ENCODE measurements at regions not wholly inside any gene's neighbourhood (a gene's known extent, or its start where the extent isn't known, plus 50 kb on each side); places are given as distances from the start of the nearest gene placed in this dataset.
"Not testable (repeated sequence)": the region's sequence is repeated elsewhere in the genome, so short reads cannot be mapped to it uniquely, and the experiment has no call there.

- in situ Hi-C loops (cut with HindIII; ENCODE audit: low sequenced_read_pairs) = no loop called here
These were observed 267.1 kb upstream of the ASIC2 start for GRCh38 chr17:33560165-33560564.

DNA sequence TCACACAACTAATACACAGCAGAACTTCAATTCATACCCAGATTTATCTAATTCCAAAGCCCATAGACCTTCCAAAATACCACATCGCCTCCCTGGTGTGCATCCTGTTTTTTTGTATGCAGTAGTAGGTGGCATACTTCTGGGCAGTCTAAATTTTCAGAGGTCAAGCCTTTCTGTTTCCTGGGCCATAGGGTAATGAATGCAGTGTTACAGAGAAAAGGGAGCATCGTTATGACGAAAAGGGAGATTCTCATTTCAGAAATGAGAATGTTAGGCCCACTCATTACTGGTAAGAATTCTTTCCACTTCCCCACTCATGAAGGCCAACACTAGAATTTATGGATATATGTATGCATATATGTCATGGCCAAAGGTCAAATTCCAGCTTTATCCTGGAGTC lies 267.8 kb upstream of the ASIC2 start:
- in situ Hi-C loops (cut with HindIII; ENCODE audit: low sequenced_read_pairs) = no loop called here

DNA sequence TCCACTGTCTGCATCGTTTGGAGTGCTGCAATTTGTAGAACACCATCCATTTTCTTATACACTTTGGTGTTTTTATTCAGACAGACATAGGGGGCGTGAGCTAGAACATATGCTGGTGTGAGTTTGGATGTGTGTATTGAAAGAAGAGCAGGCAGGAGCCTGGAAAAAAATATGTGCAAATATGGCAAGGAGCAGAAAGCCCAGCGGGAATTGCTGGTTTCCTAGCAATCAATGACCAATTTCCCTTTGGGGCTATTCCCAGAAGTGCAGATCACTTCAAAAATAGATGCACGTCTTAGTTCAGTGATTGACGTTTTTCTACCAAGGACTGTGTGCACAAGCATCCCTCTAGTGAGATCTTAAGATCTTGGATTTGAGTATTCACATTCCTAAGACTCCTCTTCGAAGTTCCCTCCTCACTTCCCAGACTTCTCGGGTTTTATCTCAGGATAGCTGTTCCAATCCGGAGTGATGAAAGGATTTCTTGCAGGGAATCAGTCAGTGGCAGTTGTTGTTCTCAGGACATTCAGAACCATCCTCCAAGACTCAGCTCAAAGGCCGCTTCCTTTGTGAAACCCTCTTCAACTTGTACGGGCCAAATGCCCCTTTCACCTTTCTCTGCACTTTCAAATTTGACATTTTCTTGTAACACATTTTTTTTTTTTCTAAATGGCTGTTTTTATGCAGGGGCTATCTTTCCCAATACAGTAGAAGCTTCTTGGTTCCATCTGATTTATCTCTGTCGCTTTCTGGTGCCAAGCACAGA lies 268.7 kb upstream of the ASIC2 start:
- in situ Hi-C loops (cut with HindIII; ENCODE audit: low sequenced_read_pairs) = no loop called here

GRCh38 chr17:33562792-33563191 lies 269.7 kb upstream of the ASIC2 start:
- in situ Hi-C loops (cut with HindIII; ENCODE audit: low sequenced_read_pairs) = no loop called here

- in situ Hi-C loops (cut with HindIII; ENCODE audit: low sequenced_read_pairs) = no loop called here
These were observed 271.1 kb upstream of the ASIC2 start for GRCh38 chr17:33564146-33564545.

DNA sequence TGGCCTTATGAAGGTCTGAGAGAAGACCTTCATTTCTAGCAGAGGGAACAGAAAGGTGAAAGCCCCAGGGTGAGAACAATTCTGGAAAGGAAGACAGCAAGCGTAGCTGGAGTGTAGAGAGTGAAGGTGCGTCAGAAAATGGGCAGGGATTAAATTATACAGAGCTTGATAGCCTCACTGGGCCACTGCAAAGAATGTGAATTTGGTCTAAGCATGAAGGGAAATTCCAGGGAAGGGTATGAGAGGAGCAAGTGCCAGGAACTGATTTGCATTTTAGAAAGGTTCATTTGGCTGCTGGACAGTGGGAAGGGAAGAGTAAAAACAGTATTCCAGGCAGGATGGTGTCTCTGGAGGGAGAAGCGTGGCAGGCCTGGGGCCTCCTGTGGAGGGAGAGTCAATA lies 274.1 kb upstream of the ASIC2 start:
- in situ Hi-C loops (cut with HindIII; ENCODE audit: low sequenced_read_pairs) = no loop called here

GRCh38 chr17:33572615-33573014 lies 279.5 kb upstream of the ASIC2 start:
- in situ Hi-C loops (cut with HindIII; ENCODE audit: low sequenced_read_pairs) = no loop called here

DNA sequence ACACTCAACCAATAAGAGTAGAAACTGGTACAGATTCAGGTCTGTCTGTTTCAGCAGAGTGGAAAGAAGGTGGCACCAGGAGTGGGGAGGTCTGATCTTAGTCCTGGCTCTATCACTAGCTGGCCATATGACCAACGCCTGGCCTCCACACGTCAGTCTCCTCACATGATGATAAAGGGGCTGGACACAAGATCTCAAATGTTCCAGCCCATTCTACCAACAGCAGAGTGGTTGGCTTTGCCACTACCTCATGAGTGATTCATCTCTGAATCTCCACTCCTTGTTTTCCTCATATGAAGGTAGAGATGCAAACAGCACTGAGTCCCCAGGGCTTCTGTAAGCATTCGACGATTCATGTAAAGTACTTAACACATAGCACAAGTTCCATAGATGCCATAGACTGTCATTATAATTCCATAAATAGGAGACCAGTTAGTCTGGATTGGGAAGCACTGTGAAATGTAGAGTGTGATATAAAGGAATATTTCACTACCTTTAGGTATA lies 281.9 kb upstream of the ASIC2 start:
- in situ Hi-C loops (cut with HindIII; ENCODE audit: low sequenced_read_pairs) = no loop called here

- in situ Hi-C loops (cut with HindIII; ENCODE audit: low sequenced_read_pairs) = not testable (repeated sequence)
These were observed 286.6 kb upstream of the ASIC2 start for GRCh38 chr17:33579740-33580139.

- in situ Hi-C loops (cut with HindIII; ENCODE audit: low sequenced_read_pairs) = no loop called here
These were observed 287.1 kb upstream of the ASIC2 start for GRCh38 chr17:33580215-33580614.

GRCh38 chr17:33582661-33583060 lies 289.6 kb upstream of the ASIC2 start:
- in situ Hi-C loops (cut with HindIII; ENCODE audit: low sequenced_read_pairs) = no loop called here

DNA sequence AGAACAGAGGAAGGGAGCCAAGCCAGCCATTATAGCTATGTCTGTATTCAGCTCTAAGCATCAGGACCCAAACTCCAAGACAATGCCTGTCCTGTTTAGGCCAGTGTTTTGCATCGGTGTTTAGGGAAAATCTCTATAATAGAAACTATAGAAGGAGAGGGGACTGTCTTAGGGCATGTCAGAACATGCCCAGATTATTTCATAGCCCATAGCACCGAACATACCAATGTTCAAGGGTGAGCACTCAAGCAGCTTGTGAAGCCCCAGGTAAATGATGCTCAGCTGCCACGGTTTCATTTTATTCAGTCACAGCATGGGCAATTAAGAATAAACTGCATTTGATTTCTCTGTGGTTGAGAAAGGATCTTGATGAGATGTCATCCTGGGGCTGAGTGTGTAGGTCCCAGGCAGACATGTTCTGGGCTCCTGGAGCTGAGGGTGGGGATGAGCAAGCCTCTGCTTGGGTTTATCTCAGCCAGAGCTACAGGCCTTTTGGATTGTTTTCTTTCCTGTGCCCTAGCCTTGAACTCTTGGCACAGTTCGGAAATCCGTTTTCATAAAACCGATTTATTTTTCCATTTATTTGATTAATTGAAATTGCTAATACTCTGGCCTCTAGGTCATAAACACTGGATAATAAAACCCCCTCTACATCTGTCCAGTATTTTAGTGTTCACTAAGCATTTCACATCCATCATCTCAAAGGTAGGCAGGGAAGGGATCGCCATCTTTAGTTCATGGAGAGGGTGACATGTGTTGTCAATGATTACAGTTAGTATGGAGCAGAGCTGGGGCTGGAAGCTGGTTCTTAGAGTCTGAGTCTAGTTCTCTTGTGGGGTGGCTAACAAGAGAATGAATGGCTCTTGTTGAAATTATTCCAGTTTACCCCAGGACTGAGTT lies 290.7 kb upstream of the ASIC2 start:
- in situ Hi-C loops (cut with HindIII; ENCODE audit: low sequenced_read_pairs) = no loop called here

DNA sequence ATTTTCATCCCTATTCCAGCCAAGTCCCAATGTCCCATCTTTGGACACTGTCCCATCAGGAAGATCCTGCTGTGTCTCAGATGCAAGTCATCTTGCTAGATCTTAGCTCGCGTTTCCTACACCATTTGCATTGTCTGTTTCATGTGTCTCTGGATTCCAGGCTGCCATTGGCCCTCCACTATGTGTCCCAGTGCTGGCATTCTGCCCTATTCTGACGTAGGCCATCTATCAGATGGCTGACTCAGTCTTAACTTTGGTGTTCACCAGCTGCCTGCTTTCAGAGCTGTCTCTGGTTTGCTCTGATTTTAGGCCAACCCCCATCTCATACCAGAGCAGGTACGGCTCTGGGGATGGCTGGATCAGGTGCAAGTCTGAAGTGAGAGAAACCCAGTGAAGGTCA lies 300.9 kb upstream of the ASIC2 start:
- in situ Hi-C loops (cut with HindIII; ENCODE audit: low sequenced_read_pairs) = no loop called here

GRCh38 chr17:33595828-33596227 lies 302.7 kb upstream of the ASIC2 start:
- in situ Hi-C loops (cut with HindIII; ENCODE audit: low sequenced_read_pairs) = no loop called here

GRCh38 chr17:33596899-33597298 lies 303.8 kb upstream of the ASIC2 start:
- in situ Hi-C loops (cut with HindIII; ENCODE audit: low sequenced_read_pairs) = no loop called here

- in situ Hi-C loops (cut with HindIII; ENCODE audit: low sequenced_read_pairs) = no loop called here
These were observed 305.7 kb upstream of the ASIC2 start for GRCh38 chr17:33598797-33599196.

GRCh38 chr17:33602981-33603380 lies 309.9 kb upstream of the ASIC2 start:
- in situ Hi-C loops (cut with HindIII; ENCODE audit: low sequenced_read_pairs) = loop anchor here (5.0 kb wide), 1 partner anchor 34 kb away; no protein-coding TSS in a partner anchor

DNA sequence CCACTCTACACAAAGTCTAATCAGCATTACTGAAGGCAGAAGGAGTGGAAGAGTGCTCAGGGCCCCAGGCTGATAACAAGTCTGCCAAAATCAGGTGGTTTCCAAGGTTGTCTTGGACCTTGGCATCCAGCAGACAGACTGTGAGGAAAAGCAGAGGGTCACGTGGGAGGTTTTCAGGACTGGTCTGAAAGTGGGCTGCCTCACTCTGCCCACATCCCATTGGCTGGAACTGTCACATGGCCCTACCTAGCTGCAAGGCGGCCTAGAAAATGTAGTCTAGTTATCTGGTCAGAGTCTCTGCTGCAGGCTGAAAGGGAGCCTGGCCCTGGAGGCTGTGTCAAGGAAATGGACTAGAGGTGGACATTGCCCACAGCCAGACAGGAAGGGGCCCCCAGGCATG lies 310.7 kb upstream of the ASIC2 start:
- in situ Hi-C loops (cut with HindIII; ENCODE audit: low sequenced_read_pairs) = loop anchor here (5.0 kb wide), 1 partner anchor 34 kb away; no protein-coding TSS in a partner anchor

- in situ Hi-C loops (cut with HindIII; ENCODE audit: low sequenced_read_pairs) = no loop called here
These were observed 318.4 kb upstream of the ASIC2 start for GRCh38 chr17:33611532-33611931.

DNA sequence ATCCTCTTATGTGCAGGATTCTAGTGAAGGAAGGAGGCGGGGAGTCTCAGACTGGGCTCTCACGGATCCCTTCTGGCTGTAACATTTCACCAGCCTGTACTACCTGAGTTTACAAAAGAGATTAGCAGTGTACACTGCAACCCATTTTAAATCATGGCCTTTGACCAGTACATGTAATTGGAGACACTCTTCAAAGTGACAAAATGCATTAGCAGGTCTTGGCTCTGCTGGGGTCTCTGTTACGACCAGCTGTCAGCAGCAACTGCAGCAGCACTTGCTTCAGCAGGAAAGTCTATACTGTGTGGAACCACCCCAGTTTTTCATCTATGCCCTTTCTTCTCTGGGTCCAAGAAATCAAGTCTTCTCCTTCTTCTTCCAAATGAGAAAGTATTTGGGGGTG lies 322.8 kb upstream of the ASIC2 start:
- in situ Hi-C loops (cut with HindIII; ENCODE audit: low sequenced_read_pairs) = no loop called here

DNA sequence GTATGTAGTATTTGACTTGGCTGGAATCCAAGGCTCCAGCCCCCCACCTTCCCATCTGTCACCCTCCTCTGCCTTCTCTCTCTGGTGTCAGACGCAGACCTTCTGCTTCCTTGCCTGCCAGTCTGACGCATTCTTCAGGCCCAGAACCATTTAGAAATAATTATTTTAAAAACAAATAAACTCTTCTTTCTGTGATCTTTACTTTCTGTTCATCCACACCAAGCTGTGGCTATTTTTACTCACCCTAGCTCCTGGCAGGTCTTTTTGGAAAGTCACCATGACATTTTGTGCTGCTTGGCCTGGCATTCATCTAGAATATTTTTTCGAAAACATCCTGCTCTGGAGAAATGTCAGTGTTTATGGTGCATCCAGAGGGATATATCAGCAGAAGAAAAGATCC lies 330.7 kb upstream of the ASIC2 start:
- in situ Hi-C loops (cut with HindIII; ENCODE audit: low sequenced_read_pairs) = no loop called here
